ELF-1 (cell line): ENCODE measurements at regions not wholly inside any gene's neighbourhood (a gene's known extent, or its start where the extent isn't known, plus 50 kb on each side); places are given as distances from the start of the nearest gene placed in this dataset.
"Not testable (repeated sequence)": the region's sequence is repeated elsewhere in the genome, so short reads cannot be mapped to it uniquely, and the experiment has no call there.

Source experiments
- DNase-seq: peaks from one replicate; pipeline ENCODE4 v3.0.0-alpha.2; 2016; ENCODE audit warnings: low read depth, low spot score

DNA sequence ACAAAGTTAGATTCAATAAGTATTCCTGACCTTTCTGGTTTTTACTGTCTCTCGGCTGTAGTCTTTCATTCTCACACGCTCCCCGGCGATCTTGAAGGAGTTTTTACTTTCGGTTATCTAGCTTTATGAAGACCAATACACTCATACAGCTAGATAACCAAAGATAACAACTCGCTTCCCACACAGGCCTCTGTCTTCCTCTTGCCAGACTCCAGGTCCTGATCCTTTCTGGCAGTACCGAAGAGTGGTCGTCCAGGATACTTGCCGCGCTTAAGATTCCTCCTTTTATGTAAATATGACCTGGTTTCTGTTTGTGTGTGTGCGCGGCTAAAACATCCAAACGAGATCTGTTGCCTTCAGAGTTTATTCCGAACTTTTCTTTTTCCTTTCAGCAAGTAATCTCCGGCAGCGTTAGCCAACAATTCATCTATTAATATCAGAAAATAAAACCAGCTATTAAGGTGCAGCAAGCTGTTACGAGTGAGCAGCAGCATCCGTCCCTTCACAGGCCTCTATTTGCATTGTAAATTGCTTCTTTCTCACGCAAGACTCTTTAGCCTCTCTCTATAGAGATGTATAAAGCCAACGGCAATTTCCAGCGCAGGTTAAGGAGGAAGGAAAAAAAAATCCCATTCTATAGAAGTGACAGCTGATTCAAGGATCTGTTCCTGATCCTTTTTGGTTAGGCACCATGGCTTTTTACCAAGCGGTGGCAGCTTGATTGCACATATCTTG is 216.1 kb downstream of the MEF2C start:
- peak; percentile 67 for DNase-seq

GRCh38 chr5:88665750-88666215 is 217.2 kb downstream of the MEF2C start:
- peak; percentile 66 for DNase-seq

- peak; percentile 16 for DNase-seq
Measured at GRCh38 chr5:88664645-88665044, 218.3 kb downstream of the MEF2C start.

DNA sequence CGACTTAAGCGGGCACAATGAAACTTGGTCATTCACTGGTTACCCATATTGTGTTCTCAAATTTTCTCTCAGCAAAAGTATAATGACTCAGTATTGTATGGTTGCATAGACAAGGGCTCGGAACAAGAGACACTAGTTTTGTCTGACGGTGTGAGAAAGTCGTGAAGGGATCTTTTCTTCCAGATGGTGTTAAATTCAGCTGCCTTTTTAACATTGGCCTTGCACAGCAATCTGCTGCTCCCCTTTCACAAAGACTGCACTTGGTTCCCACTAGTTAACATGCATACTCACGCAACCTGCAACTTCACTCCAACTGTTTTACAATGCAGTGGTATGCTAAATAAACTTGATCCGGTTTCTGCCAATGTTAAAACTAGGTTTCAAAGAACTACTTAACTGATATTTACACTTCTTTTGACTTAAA is 219.2 kb downstream of the MEF2C start:
- peak; percentile 18 for DNase-seq

DNA sequence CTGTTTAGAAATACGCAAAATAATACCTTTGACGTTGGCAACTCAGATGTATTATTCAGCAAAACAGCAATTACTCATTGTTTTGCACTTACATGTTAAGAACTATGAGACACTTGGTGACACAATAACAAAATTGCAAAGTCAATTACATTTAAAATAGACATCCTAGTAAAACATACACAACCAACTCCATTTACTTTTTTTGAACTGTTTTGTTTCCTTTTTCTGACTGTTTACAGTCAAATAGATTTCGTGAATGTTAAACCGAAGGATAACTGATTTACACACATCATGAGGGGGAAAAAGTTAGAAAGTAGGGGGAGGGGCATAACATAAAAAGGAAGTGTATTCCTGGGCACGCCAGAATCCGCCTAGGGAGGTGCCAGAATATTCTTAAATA is 220.1 kb downstream of the MEF2C start:
- no peak for DNase-seq

- DNase-seq, result no peak
Measured at GRCh38 chr5:88661806-88662207, 221.2 kb downstream of the MEF2C start.

GRCh38 chr5:88660947-88661805 is 221.8 kb downstream of the MEF2C start:
- DNase-seq, result peak; percentile 99

- no peak for DNase-seq
Measured at GRCh38 chr5:88660264-88660946, 222.6 kb downstream of the MEF2C start.

DNA sequence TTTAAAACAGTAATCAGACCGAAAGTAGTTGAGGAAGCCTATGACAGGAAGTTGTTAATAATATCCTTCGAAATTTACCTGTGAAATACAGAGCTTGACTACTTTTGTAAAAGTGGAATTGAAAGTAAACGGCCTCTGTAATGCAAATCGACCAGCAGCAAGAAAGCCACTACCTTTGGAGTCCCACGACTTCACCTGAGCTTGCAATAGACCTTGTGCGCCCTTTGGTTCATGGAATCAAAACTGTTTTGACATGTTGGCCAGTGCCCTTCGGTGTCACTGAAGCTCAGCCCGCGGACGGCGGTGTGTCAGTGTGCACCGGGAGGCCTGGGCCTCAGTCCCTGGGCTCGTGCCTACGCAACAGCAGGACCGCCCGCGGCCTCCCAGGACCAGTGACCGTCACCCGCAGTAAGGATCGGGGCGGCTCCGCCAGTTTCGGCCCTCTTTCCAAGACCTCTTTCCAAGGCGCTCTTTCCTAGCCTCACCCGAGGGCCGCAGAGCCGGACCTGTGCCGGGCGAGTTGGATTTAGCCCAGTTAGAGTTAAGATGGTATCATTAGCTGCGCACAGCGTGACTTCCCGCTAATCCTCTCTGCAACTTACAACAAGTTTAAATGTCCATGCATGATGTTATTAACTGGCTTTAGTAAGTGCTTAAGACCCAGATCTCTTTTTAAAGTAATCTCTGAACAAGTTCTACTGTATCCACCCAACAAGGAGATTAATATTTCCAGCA is 223.3 kb downstream of the MEF2C start:
- DNase-seq, result peak; percentile 54

- DNase-seq, result no peak
Measured at GRCh38 chr5:88658886-88659285, 224.1 kb downstream of the MEF2C start.

DNA sequence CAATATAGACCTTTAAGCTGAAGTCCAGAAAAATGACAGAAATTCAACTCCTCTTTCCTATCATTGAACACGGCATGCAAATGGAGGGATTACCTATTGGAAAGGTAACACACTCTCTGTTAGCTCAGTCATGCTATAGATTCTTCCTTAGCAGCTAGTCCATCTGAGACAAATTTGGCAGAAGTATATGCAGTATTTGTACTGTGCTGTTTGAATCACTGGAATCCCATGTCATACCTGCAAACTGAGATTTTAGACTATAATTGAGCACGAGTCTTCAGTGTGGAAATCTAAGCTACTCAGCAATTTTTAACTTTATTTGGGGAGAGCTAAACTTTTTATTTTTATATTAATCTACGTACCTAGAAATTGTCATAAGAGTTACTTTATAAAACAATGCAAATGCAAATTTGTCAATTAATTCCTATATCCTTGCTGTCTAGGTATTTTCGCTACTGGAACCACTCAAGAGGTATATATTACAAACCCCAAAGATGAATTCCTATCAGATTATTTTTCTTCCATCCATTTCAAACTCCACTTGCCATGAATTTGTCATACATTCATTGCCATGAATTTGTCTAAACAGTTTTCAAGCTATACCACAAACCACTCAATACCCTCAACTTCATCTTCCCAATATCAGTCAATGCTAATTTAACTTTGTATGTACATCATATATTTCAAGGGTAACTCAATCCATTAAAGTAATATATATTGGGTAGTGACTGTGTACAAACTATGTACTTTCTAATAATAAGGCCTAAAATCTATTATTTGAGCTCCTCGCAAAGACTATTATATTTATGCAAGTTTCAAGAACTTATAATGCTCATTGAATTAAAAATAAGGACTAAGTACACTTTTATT is 224.8 kb downstream of the MEF2C start:
- DNase-seq, result no peak

DNA sequence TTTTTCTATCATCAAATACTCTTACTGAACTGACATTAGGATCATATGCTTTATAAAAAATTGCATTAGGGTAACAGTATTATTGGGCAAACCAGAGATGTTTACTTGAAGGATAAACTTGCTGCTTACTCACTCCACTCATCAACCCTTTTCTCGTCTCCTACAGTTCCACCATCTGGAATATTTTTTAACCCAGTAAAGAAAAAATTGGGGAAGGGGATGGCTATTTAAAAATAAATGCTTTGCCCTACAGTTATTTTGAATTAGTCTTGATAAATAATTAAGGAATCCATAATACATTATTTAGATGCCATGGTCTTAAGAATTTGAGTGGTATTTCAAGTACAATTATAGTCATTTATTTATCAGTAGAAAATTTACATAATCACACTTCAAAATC is 225.8 kb downstream of the MEF2C start:
- no peak for DNase-seq

- DNase-seq, result no peak
Measured at GRCh38 chr5:88656221-88656950, 226.6 kb downstream of the MEF2C start.

- no peak for DNase-seq
Measured at GRCh38 chr5:88653471-88653870, 229.5 kb downstream of the MEF2C start.

- no peak for DNase-seq
Measured at GRCh38 chr5:88647901-88648300, 235.1 kb downstream of the MEF2C start.

DNA sequence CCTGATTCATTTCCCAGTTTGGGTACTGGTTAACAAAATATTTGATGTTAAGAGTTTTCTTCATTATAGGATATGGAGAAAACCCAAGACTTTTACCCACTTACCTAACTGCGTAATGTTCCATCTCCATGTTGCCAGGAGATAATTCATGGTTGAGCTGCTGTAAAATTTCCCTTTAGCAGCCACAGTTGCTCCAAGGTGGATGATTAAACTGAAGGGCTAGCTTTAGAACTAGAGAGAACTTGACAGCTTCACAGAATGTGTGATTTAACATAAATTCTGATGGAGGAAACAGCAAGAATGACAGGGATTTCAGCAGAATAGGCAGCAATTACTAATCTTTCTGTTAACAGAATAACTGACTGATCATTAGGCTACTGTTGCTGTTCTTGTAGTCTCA is 236.1 kb downstream of the MEF2C start:
- DNase-seq, result no peak

DNA sequence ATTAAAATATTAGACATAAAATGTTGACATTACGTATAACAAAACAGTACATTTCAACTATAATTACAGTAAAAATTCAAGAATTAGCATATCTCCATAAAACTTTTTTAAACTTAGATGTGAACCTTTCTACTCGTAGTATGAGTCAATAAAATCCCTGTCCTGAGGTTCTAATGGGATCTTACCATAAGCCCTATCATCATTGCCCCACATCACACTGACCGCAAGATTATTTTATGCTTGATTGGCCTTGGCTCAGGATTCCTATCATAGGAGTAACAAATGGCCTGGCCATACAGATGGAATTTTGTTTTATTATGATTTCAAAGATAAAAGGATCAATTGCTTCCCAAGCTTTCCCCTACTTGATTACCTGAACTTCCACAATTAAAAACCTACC is 238.3 kb downstream of the MEF2C start:
- no peak for DNase-seq

GRCh38 chr5:88643315-88643714 is 239.7 kb downstream of the MEF2C start:
- DNase-seq, result no peak

DNA sequence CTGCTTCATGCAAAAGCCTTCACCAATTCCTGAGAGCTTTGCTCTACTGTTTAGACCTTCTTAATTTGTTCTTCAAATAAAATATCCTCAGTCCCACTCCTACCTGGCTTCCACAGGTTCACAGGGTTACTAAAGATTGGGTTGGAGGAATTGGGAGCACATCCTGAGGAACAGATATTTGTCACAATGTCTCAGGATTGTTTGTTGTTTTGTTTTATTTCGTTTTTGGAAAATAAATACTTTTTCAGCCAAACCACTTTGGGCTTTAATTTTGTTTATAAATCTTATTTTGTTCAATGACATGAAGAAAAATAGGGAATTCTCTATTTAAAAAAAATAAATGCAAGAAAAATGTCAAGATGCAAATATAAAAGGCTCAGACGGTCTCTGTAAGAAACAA is 249.0 kb downstream of the MEF2C start:
- no peak for DNase-seq

DNA sequence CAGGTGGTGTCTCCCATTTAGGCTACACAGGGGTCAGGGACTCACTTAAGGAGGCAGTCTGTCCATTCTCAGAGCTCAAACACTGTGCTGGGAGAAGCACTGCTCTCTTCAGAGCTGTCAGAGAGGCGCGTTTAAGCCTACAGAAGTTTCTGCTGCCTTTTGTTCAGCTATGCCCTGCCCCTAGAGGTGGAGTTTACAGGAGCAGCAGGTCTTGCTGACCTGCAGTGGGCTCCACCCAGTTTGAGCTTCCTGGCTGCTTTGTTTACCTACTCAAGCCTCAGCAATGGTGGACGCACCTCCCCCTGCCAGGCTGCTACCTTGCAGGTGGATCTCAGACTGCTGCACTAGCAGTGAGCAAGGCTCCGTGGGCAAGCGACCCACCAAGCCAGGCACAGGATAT is 260.1 kb downstream of the MEF2C start:
- not testable (repeated sequence) for DNase-seq
